OCI-LY7 (cell line): ENCODE measurements at regions not wholly inside any gene's neighbourhood (a gene's known extent, or its start where the extent isn't known, plus 50 kb on each side); places are given as distances from the start of the nearest gene placed in this dataset.

ENCODE experiments used
- BruUV-seq: library from RNA; stranded (reverse); fragments of 400-500 nt; replicated peaks from 2 replicates; lab custom pipeline; 2021; lab: Mats Ljungman, UMichigan
- CTCF ChIA-PET: fragments of 300-600 bp; sonication (Branson Sonifier 250); formaldehyde crosslinking; loops from one replicate; lab custom pipeline; 2022; ENCODE audit warnings: antibody characterized with exemption; ENCODE audit not compliant: unreplicated experiment; lab: Charles Lee
- POLR2A ChIA-PET: fragments of 300-600 bp; sonication (Branson Sonifier 250); formaldehyde crosslinking; loops from one replicate; lab custom pipeline; 2022; ENCODE audit warnings: antibody characterized with exemption; lab: Charles Lee
- DNase-seq: peaks from one replicate; pipeline ENCODE4 v3.0.0-alpha.2; 2015; ENCODE audit warnings: low spot score
- H2AFZ ChIP-seq: fragments of 200-600 bp; sonication (generic), shearing (Covaris generic); 2 replicates; pipeline ENCODE4 v1.6.1; 2014; ENCODE audit warnings: mild to moderate bottlenecking, antibody characterized with exemption, low read length, moderate library complexity
- H3K27ac ChIP-seq: fragments of 200-600 bp; sonication (generic); 2 replicates; pipeline ENCODE4 v1.5.1; 2014; ENCODE audit warnings: mixed run types, low read depth, mild to moderate bottlenecking, moderate library complexity, low read length, inconsistent platforms; ENCODE audit not compliant: poor library complexity, severe bottlenecking
- H3K36me3 ChIP-seq: fragments of 200-600 bp; sonication (generic); 2 replicates; pipeline ENCODE4 v1.6.1; 2014; ENCODE audit warnings: mild to moderate bottlenecking, antibody characterized with exemption, low read length, moderate library complexity, mixed read lengths; ENCODE audit not compliant: insufficient read depth
- H3K4me1 ChIP-seq: fragments of 200-600 bp; sonication (generic); 2 replicates; pipeline ENCODE4 v1.5.1; 2014; ENCODE audit warnings: mild to moderate bottlenecking, low read length; ENCODE audit not compliant: insufficient read depth, poor library complexity, severe bottlenecking
- H3K4me2 ChIP-seq: fragments of 200-600 bp; sonication (generic); 2 replicates; pipeline ENCODE4 v1.6.1; 2014; ENCODE audit warnings: mild to moderate bottlenecking, low read length
- H3K4me3 ChIP-seq: fragments of 200-600 bp; sonication (generic); 2 replicates; pipeline ENCODE4 v1.5.1; 2014; ENCODE audit warnings: mild to moderate bottlenecking, low read depth, low read length; ENCODE audit not compliant: poor library complexity, severe bottlenecking
- H3K79me2 ChIP-seq: fragments of 200-600 bp; sonication (generic); 2 replicates; pipeline ENCODE4 v1.6.1; 2016; ENCODE audit warnings: low read depth, mild to moderate bottlenecking, low read length, moderate library complexity, mixed read lengths; ENCODE audit not compliant: insufficient read depth
- H3K9me2 ChIP-seq: fragments of 200-600 bp; sonication (generic); 2 replicates; pipeline ENCODE4 v1.6.1; 2016; ENCODE audit warnings: mild to moderate bottlenecking, low read length, mixed read lengths; ENCODE audit not compliant: insufficient read depth
- H3K9me3 ChIP-seq: fragments of 200-600 bp; sonication (generic); 2 replicates; pipeline ENCODE4 v1.6.1; 2014; ENCODE audit warnings: mild to moderate bottlenecking, mixed run types, low read length, mixed read lengths
- H4K20me1 ChIP-seq: fragments of 200-600 bp; sonication (generic); 2 replicates; pipeline ENCODE4 v1.6.1; 2014; ENCODE audit warnings: mild to moderate bottlenecking, antibody characterized with exemption, low read length, moderate library complexity, mixed read lengths; ENCODE audit not compliant: insufficient read depth
- EZH2phosphoT487 ChIP-seq: fragments of 200-600 bp; sonication (generic); IDR thresholded peaks from 2 replicates; pipeline ENCODE4 v1.6.1; 2018; ENCODE audit warnings: low read depth, borderline replicate concordance, mild to moderate bottlenecking, mixed run types, antibody characterized with exemption, low read length, moderate library complexity, mixed read lengths
- intact Hi-C: fragments of 100-400 bp; cut with micrococcal nuclease; formaldehyde crosslinking; loops from one replicate; pipeline ENCODE4 v1.10.0; 2022; ENCODE audit not compliant: unreplicated experiment
- TF ChIP-seq, protein P1 (sequence below): fragments of 200-600 bp; sonication (generic); conservative IDR thresholded peaks from 2 replicates; pipeline ENCODE4 v1.5.1; 2014; ENCODE audit warnings: mild to moderate bottlenecking, antibody characterized with exemption, low read length, moderate library complexity, mixed read lengths

DNA sequence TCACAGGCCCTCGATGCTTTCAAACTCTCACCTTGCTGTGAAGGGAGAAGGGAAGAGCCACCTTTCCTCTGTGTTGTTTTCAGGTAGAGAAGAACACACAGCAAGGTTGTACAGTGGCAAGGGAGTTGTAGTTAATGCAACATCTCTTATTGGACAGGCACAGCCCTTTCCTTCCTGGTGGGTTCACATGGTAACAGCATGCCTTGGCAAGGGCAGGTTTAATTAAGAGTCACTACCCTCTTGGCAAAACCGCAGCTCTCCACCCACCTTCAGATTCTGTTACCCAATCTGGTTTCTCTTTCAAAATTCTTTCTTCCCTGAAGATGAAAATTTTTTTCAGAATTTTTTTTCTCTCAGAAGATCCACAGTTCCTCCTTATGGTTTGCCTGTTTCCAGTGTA is 253.1 kb downstream of the TLR4 start:
- intact Hi-C loops = no loop called here
- TF ChIP-seq, protein P1, sequence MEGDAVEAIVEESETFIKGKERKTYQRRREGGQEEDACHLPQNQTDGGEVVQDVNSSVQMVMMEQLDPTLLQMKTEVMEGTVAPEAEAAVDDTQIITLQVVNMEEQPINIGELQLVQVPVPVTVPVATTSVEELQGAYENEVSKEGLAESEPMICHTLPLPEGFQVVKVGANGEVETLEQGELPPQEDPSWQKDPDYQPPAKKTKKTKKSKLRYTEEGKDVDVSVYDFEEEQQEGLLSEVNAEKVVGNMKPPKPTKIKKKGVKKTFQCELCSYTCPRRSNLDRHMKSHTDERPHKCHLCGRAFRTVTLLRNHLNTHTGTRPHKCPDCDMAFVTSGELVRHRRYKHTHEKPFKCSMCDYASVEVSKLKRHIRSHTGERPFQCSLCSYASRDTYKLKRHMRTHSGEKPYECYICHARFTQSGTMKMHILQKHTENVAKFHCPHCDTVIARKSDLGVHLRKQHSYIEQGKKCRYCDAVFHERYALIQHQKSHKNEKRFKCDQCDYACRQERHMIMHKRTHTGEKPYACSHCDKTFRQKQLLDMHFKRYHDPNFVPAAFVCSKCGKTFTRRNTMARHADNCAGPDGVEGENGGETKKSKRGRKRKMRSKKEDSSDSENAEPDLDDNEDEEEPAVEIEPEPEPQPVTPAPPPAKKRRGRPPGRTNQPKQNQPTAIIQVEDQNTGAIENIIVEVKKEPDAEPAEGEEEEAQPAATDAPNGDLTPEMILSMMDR = no peak
- TF ChIP-seq EZH2phosphoT487 = no peak
- no peaks in the 10 kb centered on the region for H3K9me3 ChIP-seq
- H2AFZ ChIP-seq = no peak overlapping the region
- no TSS peak for BruUV-seq
- H3K4me2 ChIP-seq = no peak overlapping the region
- H3K4me1 ChIP-seq = no peaks in the 10 kb centered on the region
- H3K4me3 ChIP-seq = no peak overlapping the region
- no peaks in the 10 kb centered on the region for H3K9me2 ChIP-seq
- CTCF ChIA-PET = no interaction called here
- POLR2A ChIA-PET = interaction anchor here (1.2 to 1.7 kb wide), 2 partner anchors 10 to 225 kb away, joined by 3 to 5 read pairs; no protein-coding TSS in a partner anchor
- DNase-seq = no peak
- H4K20me1 ChIP-seq = no peaks in the 10 kb centered on the region
- H3K79me2 ChIP-seq = no peaks in the 10 kb centered on the region
- H3K27ac ChIP-seq = no peak overlapping the region
- no peaks in the 10 kb centered on the region for H3K36me3 ChIP-seq

DNA sequence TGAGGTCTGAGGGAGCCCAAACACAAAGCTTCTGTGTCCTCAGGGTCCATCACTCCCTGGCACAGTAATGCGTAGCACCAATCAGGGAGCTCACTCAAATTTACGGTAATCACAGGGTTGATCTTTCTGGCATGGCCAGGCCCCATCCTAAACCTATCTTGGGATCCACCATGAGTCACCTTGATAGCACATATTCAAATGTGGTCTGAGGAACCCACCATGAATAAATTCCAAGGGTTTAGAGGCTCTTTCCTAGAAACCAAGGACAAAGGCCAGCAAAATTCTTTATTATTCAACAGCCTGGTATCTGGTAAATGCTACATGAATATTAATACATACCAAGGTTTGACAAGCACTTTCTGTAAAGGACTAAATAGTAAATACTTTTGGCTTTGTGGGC is 254.5 kb downstream of the TLR4 start:
- intact Hi-C loops = no loop called here
- no peak overlapping the region for H3K4me3 ChIP-seq
- no peak overlapping the region for H2AFZ ChIP-seq
- no peaks in the 10 kb centered on the region for H3K36me3 ChIP-seq
- H3K4me1 ChIP-seq = no peaks in the 10 kb centered on the region
- no peaks in the 10 kb centered on the region for H3K9me2 ChIP-seq
- POLR2A ChIA-PET = interaction anchor here (0.5 to 1.2 kb wide), 3 partner anchors 21 to 226 kb away, joined by 3 to 4 read pairs (median 3); no protein-coding TSS in a partner anchor
- no peak for DNase-seq
- H3K79me2 ChIP-seq = no peaks in the 10 kb centered on the region
- no peak overlapping the region for H3K4me2 ChIP-seq
- BruUV-seq = no TSS peak
- no peaks in the 10 kb centered on the region for H4K20me1 ChIP-seq
- H3K27ac ChIP-seq = no peak overlapping the region
- H3K9me3 ChIP-seq = no peaks in the 10 kb centered on the region
- CTCF ChIA-PET = no interaction called here
- TF ChIP-seq EZH2phosphoT487 = no peak
- TF ChIP-seq, protein P1 = no peak

DNA sequence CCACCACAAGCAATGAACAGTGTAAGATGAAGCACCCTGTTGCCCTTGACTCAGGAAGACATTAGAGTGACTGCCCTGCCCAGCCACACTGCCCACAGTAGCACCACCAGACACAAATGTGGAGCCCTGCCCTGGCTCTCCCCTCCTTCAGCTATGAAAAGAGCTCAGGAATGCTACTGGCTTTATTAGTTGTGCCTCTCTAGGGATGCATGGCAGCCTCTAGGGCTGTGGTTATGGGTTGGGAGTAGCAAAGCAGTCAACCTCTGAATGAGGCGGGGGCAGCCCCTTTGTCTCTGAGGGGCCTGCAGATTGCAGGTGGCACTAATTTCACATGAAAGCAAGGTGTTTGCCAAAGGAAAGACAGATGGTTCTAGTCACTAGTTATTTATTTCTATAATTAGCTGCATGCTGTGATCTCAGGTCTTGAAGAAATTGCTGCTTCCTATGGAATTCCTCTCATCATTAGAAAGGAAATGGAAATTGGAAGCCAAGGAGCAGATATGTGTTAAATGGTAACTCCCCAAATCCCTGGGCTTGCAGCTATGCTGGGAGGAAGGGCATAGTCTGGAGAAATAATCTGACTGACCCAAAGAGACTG is 259.4 kb downstream of the TLR4 start:
- no peak overlapping the region for H3K4me2 ChIP-seq
- TF ChIP-seq EZH2phosphoT487 = no peak
- TF ChIP-seq, protein P1 = no peak
- H2AFZ ChIP-seq = no peak overlapping the region
- no peaks in the 10 kb centered on the region for H3K4me1 ChIP-seq
- no peak overlapping the region for H3K4me3 ChIP-seq
- H3K79me2 ChIP-seq = no peaks in the 10 kb centered on the region
- no peaks in the 10 kb centered on the region for H4K20me1 ChIP-seq
- intact Hi-C loops = no loop called here
- ChIA-PET CTCF (no interaction called here), POLR2A (no interaction called here)
- H3K36me3 ChIP-seq = no peaks in the 10 kb centered on the region
- no peak overlapping the region for H3K27ac ChIP-seq
- no peaks in the 10 kb centered on the region for H3K9me3 ChIP-seq
- no peaks in the 10 kb centered on the region for H3K9me2 ChIP-seq
- no TSS peak for BruUV-seq
- DNase-seq = no peak
